Mesendoderm (in vitro differentiated cells): ENCODE measurements at regions not wholly inside any gene's neighbourhood (a gene's known extent, or its start where the extent isn't known, plus 50 kb on each side); places are given as distances from the start of the nearest gene placed in this dataset.

Source experiments
- DNase-seq: peaks from one replicate; pipeline ENCODE4 v3.0.0; 2013
- H2AK5ac ChIP-seq: 2 replicates; pipeline ENCODE4 v1.6.1; 2013; ENCODE audit warnings: low read length, inconsistent platforms
- H2BK120ac ChIP-seq: 2 replicates; pipeline ENCODE4 v1.6.1; 2013; ENCODE audit warnings: low read depth, mild to moderate bottlenecking, low read length, moderate library complexity, mixed read lengths
- H2BK15ac ChIP-seq: replicated peaks from 2 replicates; pipeline ENCODE4 v1.6.1; 2013; ENCODE audit warnings: low read depth, mild to moderate bottlenecking, moderate library complexity
- H2BK5ac ChIP-seq: 2 replicates; pipeline ENCODE4 v1.6.1; 2013; ENCODE audit warnings: low read length, inconsistent platforms
- H3K18ac ChIP-seq: 2 replicates; pipeline ENCODE4 v1.6.1; 2013; ENCODE audit warnings: mild to moderate bottlenecking, low read length, mixed read lengths
- H3K23ac ChIP-seq: one replicate; pipeline ENCODE4 v1.6.1; 2013; ENCODE audit warnings: low read length
- H3K27ac ChIP-seq: 2 replicates; pipeline ENCODE4 v1.5.1; 2013; ENCODE audit warnings: low read depth, mild to moderate bottlenecking, inconsistent platforms, low read length, moderate library complexity
- H3K27me3 ChIP-seq: 2 replicates; pipeline ENCODE4 v1.6.1; 2013; ENCODE audit warnings: low read length, control low read depth, mild to moderate bottlenecking, inconsistent platforms; ENCODE audit not compliant: insufficient read depth, poor library complexity
- H3K36me3 ChIP-seq: 2 replicates; pipeline ENCODE4 v1.6.1; 2013; ENCODE audit warnings: low read length, inconsistent platforms; ENCODE audit not compliant: control insufficient read depth, insufficient read depth
- H3K4ac ChIP-seq: one replicate; pipeline ENCODE4 v1.6.1; 2013; ENCODE audit warnings: low read depth, mild to moderate bottlenecking, low read length, moderate library complexity
- H3K4me1 ChIP-seq: 2 replicates; pipeline ENCODE4 v1.6.1; 2013; ENCODE audit warnings: low read depth, low read length, inconsistent platforms; ENCODE audit not compliant: control insufficient read depth
- H3K4me2 ChIP-seq: 2 replicates; pipeline ENCODE4 v1.6.1; 2013; ENCODE audit warnings: low read length
- H3K4me3 ChIP-seq: 2 replicates; pipeline ENCODE4 v1.5.1; 2013; ENCODE audit warnings: mild to moderate bottlenecking, low read length
- H3K56ac ChIP-seq: one replicate; pipeline ENCODE4 v1.6.1; 2013; ENCODE audit warnings: low read length
- H3K79me1 ChIP-seq: 2 replicates; pipeline ENCODE4 v1.6.1; 2013; ENCODE audit warnings: low read length, inconsistent platforms
- H3K79me2 ChIP-seq: 2 replicates; pipeline ENCODE4 v1.6.1; 2013; ENCODE audit warnings: mild to moderate bottlenecking, low read length; ENCODE audit not compliant: control insufficient read depth, insufficient read depth
- H3K9ac ChIP-seq: 2 replicates; pipeline ENCODE4 v1.6.1; 2013; ENCODE audit warnings: low read length, inconsistent platforms
- H4K5ac ChIP-seq: one replicate; pipeline ENCODE4 v1.6.1; 2013; ENCODE audit warnings: low read length
- H4K8ac ChIP-seq: one replicate; pipeline ENCODE4 v1.6.1; 2013; ENCODE audit warnings: low read depth, mild to moderate bottlenecking, control low read depth, low read length, moderate library complexity
- whole genome bisulfite sequencing: extraction: QIAGEN DNeasy Blood & Tissue Kit; methylation state at CpG from one replicate; pipeline ENCODE4 v1.1.7; 2013; ENCODE audit warnings: low lambda C conversion rate, missing lambda C conversion rate; ENCODE audit not compliant: insufficient coverage; ENCODE audit errors: extremely low coverage; 5-methylcytosine and 5-hydroxymethylcytosine counted together

DNA sequence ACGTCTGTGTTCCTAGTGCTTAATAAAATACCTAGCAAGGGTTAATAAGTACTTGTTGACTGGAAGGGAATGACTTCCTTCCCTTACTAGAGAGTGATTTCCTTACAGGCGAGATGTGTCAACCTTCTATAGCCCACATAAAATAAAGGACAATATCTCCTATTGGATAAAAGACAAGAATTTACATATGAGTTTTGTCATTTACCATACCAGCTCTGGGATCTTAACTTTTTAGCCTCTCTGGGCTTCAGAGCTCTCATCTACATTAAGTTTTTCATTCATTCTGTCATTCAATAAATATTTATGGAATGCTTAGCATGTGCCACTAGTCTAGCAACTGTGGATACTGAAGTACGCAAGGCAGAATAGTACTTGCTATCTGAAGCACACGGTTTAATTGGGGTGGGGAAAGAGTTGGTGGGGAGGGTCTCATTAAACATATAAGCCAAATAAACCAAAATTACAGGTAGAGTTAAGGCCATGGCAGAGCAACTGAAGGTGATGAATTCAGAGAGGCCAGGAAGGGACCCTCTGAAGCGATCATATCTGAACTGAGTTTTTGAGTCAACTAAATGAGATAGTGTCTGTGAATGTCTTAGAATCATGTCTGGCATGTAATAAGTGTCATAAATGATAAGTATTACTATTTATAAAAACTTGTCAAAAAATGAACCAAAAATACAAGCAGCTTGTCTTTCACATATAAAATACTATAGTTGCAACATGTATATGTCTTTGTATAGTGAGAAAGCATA lies 91.6 kb upstream of the BMP2K start:
- H2AK5ac ChIP-seq, result no peak overlapping the region
- peak overlapping the region; percentile 76 for H4K8ac ChIP-seq
- peak overlapping the region; percentile 28 for H2BK120ac ChIP-seq
- no peak overlapping the region for H2BK5ac ChIP-seq
- H3K18ac ChIP-seq, result no peak overlapping the region
- no peak overlapping the region for H3K9ac ChIP-seq
- H3K4me1 ChIP-seq, result peaks cover 2% of the 10 kb centered on the region
- no peak overlapping the region for H3K4ac ChIP-seq
- H3K27me3 ChIP-seq, result no peaks in the 10 kb centered on the region
- H3K4me2 ChIP-seq, result no peak overlapping the region
- H3K27ac ChIP-seq, result no peak overlapping the region
- peak; percentile 84 for DNase-seq
- no peaks in the 10 kb centered on the region for H3K79me2 ChIP-seq
- no peak overlapping the region for H4K5ac ChIP-seq
- H3K79me1 ChIP-seq, result no peaks in the 10 kb centered on the region
- H3K4me3 ChIP-seq, result no peak overlapping the region
- no CpG with 5 or more reads among the region's 5 CpGs for whole genome bisulfite sequencing
- H3K23ac ChIP-seq, result no peak overlapping the region
- H2BK15ac ChIP-seq, result no peak overlapping the region
- no peak overlapping the region for H3K56ac ChIP-seq
- H3K36me3 ChIP-seq, result no peaks in the 10 kb centered on the region

GRCh38 chr4:78687818-78688217 lies 88.3 kb upstream of the BMP2K start:
- Histone ChIP-seq H3K56ac (no peak overlapping the region), H2BK5ac (no peak overlapping the region), H4K5ac (no peak overlapping the region), H3K79me1 (no peaks in the 10 kb centered on the region), H3K4me3 (no peak overlapping the region), H2BK15ac (no peak overlapping the region), H2AK5ac (no peak overlapping the region), H3K4ac (no peak overlapping the region), H4K8ac (no peak overlapping the region), H3K79me2 (no peaks in the 10 kb centered on the region), H3K4me1 (peaks cover 6% of the 10 kb centered on the region), H3K23ac (no peak overlapping the region), H3K9ac (no peak overlapping the region), H3K27me3 (no peaks in the 10 kb centered on the region), H3K4me2 (no peak overlapping the region), H2BK120ac (no peak overlapping the region), H3K18ac (no peak overlapping the region), H3K36me3 (no peaks in the 10 kb centered on the region), H3K27ac (no peak overlapping the region)
- no CpG with 5 or more reads among the region's 3 CpGs for WGBS
- no peak for DNase-seq

GRCh38 chr4:78688366-78688765 lies 87.8 kb upstream of the BMP2K start:
- H3K79me2 ChIP-seq, result no peaks in the 10 kb centered on the region
- no peak overlapping the region for H3K4ac ChIP-seq
- H3K23ac ChIP-seq, result no peak overlapping the region
- H2BK120ac ChIP-seq, result no peak overlapping the region
- H3K18ac ChIP-seq, result no peak overlapping the region
- no peak overlapping the region for H3K4me3 ChIP-seq
- H3K9ac ChIP-seq, result no peak overlapping the region
- no peak overlapping the region for H4K8ac ChIP-seq
- H3K56ac ChIP-seq, result no peak overlapping the region
- no peak overlapping the region for H3K4me2 ChIP-seq
- H3K79me1 ChIP-seq, result no peaks in the 10 kb centered on the region
- H2BK5ac ChIP-seq, result no peak overlapping the region
- no peak for DNase-seq
- H2AK5ac ChIP-seq, result no peak overlapping the region
- H3K27me3 ChIP-seq, result no peaks in the 10 kb centered on the region
- H3K36me3 ChIP-seq, result no peaks in the 10 kb centered on the region
- no peak overlapping the region for H2BK15ac ChIP-seq
- no CpG with 5 or more reads among the region's 6 CpGs for WGBS
- no peak overlapping the region for H3K27ac ChIP-seq
- no peak overlapping the region for H4K5ac ChIP-seq
- peaks cover 6% of the 10 kb centered on the region for H3K4me1 ChIP-seq

DNA sequence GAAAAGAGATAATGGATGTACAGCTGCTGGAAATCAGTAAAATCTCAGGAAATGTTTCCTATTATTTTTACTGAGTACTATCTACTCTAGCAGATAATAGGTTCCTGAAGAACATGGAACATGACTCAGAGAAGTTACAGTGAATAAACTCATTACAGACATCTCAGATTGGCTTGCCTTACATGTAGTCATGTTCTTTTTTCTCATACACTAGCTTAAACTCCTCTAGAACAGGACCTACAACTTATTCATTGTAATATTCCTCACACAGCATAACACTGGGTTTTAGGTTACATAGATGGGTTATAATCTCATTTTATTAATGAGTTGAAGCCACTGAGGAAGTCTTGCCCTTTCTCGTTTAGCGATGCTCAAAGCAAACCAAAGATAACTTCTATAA lies 86.9 kb upstream of the BMP2K start:
- Histone ChIP-seq H3K56ac (no peak overlapping the region), H2BK5ac (no peak overlapping the region), H2BK15ac (no peak overlapping the region), H3K27me3 (no peaks in the 10 kb centered on the region), H3K4ac (no peak overlapping the region), H4K8ac (no peak overlapping the region), H4K5ac (no peak overlapping the region), H3K4me1 (peaks cover 6% of the 10 kb centered on the region), H3K4me3 (no peak overlapping the region), H2AK5ac (no peak overlapping the region), H3K27ac (no peak overlapping the region), H3K36me3 (no peaks in the 10 kb centered on the region), H3K79me1 (no peaks in the 10 kb centered on the region), H3K9ac (no peak overlapping the region), H3K23ac (no peak overlapping the region), H2BK120ac (no peak overlapping the region), H3K18ac (no peak overlapping the region), H3K4me2 (no peak overlapping the region), H3K79me2 (no peaks in the 10 kb centered on the region)
- no CpG with 5 or more reads among the region's 2 CpGs for WGBS
- DNase-seq, result no peak

DNA sequence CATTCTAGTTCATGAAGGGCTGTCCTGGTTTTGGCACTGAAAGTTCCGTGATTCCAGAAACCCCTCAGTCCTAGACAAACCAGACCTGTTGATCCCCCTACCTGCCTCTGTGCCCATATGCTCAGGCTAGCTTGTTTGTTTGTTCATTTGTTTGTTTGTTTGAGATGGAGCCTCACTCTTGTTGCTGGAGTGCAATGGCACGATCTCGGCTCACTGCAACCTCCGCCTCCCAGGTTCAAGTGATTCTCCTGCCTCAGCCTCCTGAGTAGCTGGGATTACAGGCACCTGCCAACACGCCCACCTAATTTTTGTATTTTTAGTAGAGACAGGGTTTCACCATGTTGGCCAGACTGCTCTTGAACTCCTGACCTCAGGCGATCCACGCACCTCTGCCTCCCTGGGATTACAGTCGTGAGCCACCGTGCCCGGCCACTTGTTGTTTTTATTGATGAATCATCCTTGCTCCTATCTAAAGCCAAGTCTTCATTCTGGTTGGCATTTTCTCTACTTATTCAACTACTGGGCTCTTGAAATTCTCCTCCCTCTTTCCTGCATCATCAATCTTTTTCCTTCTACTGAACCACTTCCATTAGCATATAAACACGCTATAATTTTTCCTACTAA lies 86.3 kb upstream of the BMP2K start:
- no CpG with 5 or more reads among the region's 11 CpGs for WGBS
- Histone ChIP-seq H3K4me2 (no peak overlapping the region), H3K79me2 (no peaks in the 10 kb centered on the region), H3K4me1 (peaks cover 5% of the 10 kb centered on the region), H3K56ac (no peak overlapping the region), H2BK15ac (no peak overlapping the region), H3K23ac (no peak overlapping the region), H3K4me3 (no peak overlapping the region), H3K27me3 (no peaks in the 10 kb centered on the region), H3K18ac (no peak overlapping the region), H3K4ac (no peak overlapping the region), H3K27ac (no peak overlapping the region), H4K5ac (no peak overlapping the region), H2BK120ac (no peak overlapping the region), H2BK5ac (no peak overlapping the region), H3K36me3 (no peaks in the 10 kb centered on the region), H2AK5ac (no peak overlapping the region), H4K8ac (no peak overlapping the region), H3K9ac (no peak overlapping the region), H3K79me1 (no peaks in the 10 kb centered on the region)
- no peak for DNase-seq
